GM21423 (cell line): ENCODE measurements at regions not wholly inside any gene's neighbourhood (a gene's known extent, or its start where the extent isn't known, plus 50 kb on each side); places are given as distances from the start of the nearest gene placed in this dataset.
"Not testable (repeated sequence)": the region's sequence is repeated elsewhere in the genome, so short reads cannot be mapped to it uniquely, and the experiment has no call there.

Experiments used
- ATAC-seq: cut with Tn5 transposase; IDR thresholded peaks from one replicate; pipeline ENCODE4 v1.9.1; 2021; ENCODE audit warnings: mild to moderate bottlenecking, moderate library complexity; ENCODE audit not compliant: unreplicated experiment

DNA sequence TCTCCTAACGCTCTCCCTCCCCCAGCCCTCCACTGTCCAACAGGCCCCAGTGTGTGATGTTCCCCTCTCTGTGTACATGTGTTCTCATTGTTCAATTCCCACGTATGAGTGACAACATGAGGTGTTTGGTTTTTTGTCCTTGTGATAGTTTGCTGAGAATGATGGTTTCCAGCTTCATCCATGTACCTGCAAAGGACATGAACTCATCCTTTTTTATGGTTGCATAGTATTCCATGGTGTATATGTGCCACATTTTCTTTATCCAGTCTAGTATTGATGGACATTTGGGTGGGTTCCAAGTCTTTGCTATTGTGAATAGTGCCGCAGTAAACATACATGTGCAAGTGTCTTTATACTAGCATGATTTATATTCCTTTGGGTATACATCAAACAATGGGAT lies 347.4 kb downstream of the MAGEE1 start:
- not testable (repeated sequence) for ATAC-seq

DNA sequence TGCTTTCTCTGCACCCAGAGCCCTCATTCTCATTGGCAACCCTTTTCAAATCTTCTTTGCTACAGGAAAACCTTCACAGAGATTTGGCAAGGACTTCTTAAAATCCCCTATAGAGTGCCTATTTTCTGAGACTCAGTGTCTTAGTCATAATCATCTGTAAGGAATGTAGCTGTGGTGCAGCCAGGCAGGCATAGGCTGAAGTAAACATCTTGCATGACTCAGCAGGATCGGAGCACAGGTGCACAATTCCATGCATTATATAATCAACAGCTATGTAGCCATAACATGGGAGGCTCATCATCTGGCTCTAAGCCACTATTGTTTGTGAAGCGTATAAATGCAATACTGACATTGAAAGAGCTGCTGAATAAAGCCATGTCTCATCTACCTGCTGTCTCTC lies 368.8 kb downstream of the MAGEE1 start:
- no peak for ATAC-seq

GRCh38 chrX:76802708-76803107 lies 375.2 kb downstream of the MAGEE1 start:
- ATAC-seq: no peak

GRCh38 chrX:76815754-76816153 lies 388.2 kb downstream of the MAGEE1 start:
- ATAC-seq: no peak

GRCh38 chrX:76817279-76817678 lies 389.8 kb downstream of the MAGEE1 start:
- ATAC-seq: not testable (repeated sequence)

GRCh38 chrX:76821276-76821675 lies 393.8 kb downstream of the MAGEE1 start:
- ATAC-seq: no peak

DNA sequence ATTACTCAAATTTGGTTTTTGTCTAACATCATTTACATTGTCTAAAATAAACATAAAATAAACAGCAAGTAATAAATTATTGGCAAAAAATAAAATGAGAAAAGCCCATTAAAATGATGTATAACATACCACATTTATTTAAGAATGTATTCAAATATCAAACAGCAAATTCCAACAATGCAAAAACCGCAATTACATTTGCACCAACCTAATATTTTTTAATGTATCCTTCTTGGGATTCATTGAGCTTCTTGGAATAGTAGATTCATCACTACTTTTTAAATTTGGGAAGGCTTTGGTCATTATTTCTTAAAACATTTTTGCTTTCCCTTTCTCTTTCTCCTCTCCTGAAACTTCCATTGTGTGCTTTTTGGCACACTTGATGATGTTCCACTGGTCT lies 400.2 kb downstream of the MAGEE1 start:
- ATAC-seq: no peak

DNA sequence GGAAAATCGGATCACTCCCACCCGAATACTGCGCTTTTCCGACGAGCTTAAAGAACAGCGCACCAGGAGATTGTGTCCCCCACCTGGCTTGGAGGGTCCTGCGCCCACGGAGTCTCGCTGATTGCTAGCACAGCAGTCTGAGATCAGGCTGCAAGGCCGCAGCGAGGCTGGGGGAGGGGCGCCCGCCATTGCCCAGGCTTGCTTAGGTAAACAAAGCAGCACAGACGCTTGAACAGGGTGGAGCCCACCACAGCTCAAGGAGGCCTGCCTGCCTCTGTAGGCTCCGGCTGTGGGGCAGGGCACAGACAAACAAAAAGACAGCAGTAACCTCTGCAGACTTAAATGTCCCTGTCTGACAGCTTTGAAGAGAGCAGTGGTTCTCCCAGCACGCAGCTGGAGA lies 413.4 kb downstream of the MAGEE1 start:
- ATAC-seq: not testable (repeated sequence)

DNA sequence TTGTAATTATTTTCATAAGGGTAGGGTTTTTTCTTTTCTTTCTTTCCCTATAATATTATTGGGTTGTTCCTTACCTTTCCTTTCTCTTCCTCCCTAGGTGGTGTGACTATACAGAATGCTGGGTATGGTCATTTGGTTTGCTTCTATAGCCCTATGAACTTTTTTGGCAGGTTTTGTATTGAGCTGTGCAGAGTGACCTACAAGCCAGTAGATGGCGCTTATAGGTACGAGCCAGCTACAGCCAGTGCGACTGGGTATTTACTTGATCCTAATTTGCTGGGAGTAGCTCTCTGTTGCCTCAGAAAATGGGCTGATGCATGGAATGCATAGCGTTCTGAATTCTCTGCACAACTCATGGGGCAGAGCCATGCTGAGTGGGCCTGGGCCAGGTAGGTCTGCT lies 423.3 kb downstream of the MAGEE1 start:
- no peak for ATAC-seq

DNA sequence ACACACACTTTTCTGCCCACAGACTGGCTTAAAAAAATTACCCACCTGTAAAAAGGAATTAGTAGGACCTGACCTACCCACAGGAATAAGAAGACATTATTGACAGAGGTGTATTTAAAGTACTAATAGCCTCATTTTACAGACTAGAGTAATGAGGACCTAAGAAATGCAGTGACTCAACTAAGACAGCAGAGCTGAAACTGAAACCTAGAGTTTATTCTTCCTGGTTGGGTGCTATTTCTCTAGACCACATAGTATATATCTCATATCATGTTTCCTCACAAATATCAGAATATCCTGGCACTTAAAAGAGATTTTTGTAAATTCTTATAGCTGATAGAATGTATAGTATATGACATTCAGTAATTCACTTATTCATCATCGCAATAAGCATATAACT lies 435.0 kb downstream of the MAGEE1 start:
- no peak for ATAC-seq

- no peak for ATAC-seq
These were observed 466.4 kb downstream of the MAGEE1 start for GRCh38 chrX:76893930-76894329.

DNA sequence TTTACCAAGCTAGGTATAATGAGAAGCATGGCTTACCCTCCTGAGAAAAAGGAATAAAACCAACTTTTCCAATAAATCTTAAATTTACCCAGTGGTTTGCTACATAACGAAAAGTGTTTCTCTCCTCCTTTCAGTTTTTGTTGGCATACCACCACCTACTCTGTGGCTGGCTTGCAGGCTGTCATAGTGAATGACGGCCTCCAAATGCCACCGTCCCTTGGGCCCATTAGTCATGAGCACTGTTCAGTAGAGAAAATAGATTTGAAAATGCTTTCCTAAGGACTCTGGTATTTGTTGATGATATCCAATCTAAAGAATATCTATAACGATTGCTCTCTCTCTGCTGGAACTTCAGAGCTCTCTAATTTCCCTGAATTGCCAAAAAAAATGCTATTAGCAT lies 488.3 kb downstream of the MAGEE1 start:
- no peak for ATAC-seq

DNA sequence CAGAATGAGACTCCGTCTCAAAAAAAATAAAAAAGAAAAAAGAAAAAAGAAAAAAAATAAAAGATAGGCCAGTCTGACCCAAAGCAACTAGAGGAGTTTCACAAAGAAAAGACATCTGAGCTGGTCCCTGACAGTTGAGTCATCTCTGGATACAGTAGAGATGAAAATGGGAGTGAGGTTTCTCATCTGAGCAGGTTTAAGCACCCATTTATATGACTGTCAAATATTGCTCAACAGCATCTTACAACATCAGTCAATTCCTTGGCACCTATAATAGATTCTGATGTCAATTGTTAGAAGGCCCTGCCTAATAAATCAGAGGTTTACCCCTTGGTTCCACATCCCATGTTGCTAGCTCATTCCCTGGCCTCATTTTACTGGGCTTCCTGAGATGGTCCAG lies 490.5 kb downstream of the MAGEE1 start:
- ATAC-seq: no peak

- no peak for ATAC-seq
These were observed 492.3 kb downstream of the MAGEE1 start for GRCh38 chrX:76919761-76920160.

GRCh38 chrX:76920607-76921006 lies 493.1 kb downstream of the MAGEE1 start:
- ATAC-seq: no peak

GRCh38 chrX:76921176-76921575 lies 493.7 kb downstream of the MAGEE1 start:
- no peak for ATAC-seq

DNA sequence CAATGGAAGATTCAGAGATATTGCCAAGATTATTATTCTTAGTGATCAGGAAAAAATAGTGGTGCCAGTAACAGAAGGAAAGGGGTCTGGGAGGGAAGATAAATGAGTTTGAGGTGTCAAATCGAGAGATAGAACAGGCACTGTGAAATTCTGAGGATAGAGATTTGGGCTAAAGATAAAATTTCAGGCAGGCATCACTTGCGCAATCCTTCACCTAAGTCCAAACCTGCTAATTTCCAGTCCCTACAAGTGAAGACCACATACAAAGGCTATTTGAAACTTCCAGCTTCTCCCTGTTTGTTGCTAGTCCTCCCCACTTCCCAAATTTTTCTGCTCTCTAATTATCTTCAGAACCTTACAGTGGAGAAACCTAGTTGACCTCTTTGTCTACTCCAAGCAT lies 494.6 kb downstream of the MAGEE1 start:
- ATAC-seq: no peak

GRCh38 chrX:76924616-76925015 lies 497.1 kb downstream of the MAGEE1 start:
- ATAC-seq: not testable (repeated sequence)

GRCh38 chrX:76931518-76931917 lies 504.0 kb downstream of the MAGEE1 start:
- no peak for ATAC-seq

DNA sequence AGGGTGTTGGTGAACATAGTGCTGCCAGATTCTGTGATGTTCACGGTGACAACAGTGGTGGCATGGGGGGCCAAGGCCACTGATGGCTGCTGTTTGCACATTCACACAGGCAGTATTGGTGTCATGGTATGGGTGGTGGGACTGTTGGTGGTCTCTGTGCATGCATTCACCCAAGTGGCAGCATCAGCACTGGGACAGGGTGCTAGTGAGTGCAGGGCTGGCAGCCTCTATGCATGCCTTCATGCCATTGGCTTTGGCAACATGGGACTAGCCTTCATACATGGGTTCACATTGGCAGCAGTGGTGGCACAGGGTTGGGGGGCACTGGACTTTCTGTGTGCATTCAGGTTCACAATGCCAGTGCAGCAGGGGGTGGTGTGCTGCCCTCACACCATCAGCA lies 489.7 kb upstream of the FGF16 start:
- no peak for ATAC-seq

DNA sequence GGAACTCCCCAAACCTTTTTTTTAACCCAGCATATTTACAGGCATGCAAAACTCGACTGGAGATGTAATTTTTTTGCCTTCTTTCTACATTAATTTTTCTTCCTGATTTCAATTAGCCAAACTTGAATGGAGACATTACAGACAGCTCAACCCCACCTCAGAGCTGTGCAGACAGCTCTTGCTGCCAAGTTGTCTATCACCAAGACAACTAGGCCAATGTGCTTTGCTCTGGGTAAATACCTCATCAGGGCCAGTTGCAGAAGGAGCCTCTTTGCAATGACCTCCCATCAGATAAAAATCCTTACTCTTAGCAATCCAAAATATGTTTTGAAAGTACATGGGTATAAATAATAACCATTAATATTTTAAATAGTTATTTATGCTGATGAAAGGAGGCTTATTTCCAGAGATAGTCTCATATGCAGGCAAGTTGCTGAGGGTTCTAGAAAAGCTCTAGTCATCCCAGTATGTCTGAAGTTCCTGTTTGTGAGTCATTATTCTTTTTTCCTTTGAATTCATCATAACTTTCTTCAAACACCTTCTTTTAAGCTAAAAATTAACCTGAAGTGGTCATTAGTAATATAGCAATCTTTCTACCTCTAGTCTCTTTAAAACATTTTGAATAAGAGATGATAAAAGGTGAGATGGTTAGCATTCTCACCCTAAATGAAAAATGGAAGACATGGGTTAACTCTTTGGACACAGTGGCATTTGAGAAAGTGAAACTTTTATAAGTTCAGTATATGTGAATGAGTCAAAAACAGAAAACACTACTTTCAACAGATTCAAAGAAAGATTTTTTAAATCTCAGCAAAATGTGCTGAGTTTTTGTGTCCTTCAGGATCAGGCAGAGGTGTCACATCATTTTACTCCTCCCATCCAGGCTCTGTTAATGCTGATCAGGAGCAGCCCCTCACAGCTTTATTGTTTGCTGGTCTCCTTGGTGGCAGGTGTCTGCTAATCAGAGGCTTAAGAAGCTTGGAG lies 475.5 kb upstream of the FGF16 start:
- ATAC-seq: peak; percentile 79

DNA sequence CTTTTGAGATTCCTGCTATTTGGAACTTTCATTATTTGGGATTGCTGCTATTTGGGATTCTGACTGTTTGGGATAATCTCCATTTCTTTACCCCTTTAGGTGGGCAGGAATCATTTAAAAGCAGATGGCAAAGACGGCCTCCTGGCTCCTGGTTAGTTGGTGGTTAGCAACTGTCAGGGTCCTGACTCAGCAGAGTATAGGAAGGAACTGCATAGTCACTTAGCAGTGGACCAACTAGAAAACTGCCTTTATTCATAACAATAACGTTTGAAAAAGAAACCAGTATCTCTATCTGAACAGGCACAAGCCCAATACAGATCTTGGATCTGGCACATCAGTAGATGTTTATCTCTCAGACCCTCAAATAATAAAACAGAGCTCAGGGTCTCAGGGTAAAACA lies 469.7 kb upstream of the FGF16 start:
- ATAC-seq: no peak

DNA sequence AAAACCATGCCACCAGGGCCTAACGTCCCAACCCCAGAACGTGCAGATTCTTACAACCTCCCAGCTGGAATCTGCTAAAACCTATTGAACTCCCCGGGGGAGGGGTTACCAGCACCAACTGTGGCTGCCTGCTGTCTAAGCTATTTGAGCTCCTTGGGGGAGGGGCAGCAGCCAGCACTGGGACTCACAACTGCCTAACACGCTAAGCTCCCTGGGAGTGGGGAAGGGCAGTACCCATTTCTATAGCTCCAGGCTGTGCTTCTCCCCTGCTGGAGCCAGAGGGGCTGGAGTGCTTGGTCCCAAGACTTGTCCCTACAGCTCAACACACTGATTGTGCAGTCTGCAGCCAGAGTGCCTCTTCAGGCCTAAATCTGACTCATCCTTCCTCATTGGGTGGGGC lies 459.8 kb upstream of the FGF16 start:
- no peak for ATAC-seq
